ENCODE measurements at regions not wholly inside any gene's neighbourhood (a gene's known extent, or its start where the extent isn't known, plus 50 kb on each side); places are given as distances from the start of the nearest gene placed in this dataset.

GRCh38 chr7:51949726-51950644 lies 633.4 kb upstream of the COBL start:
- TF ChIP-seq POLR2A (IDR thresholded peaks at IDR 0.05; ENCODE audit: low read depth) (no peak), POLR2AphosphoS5 (IDR thresholded peaks at IDR 0.05) (no peak), EP300 (IDR thresholded peaks at IDR 0.05) (no peak)
- TF ChIP-seq, protein P1, sequence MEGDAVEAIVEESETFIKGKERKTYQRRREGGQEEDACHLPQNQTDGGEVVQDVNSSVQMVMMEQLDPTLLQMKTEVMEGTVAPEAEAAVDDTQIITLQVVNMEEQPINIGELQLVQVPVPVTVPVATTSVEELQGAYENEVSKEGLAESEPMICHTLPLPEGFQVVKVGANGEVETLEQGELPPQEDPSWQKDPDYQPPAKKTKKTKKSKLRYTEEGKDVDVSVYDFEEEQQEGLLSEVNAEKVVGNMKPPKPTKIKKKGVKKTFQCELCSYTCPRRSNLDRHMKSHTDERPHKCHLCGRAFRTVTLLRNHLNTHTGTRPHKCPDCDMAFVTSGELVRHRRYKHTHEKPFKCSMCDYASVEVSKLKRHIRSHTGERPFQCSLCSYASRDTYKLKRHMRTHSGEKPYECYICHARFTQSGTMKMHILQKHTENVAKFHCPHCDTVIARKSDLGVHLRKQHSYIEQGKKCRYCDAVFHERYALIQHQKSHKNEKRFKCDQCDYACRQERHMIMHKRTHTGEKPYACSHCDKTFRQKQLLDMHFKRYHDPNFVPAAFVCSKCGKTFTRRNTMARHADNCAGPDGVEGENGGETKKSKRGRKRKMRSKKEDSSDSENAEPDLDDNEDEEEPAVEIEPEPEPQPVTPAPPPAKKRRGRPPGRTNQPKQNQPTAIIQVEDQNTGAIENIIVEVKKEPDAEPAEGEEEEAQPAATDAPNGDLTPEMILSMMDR (IDR thresholded peaks at IDR 0.05) = no peak
